Ascending aorta (tissue), 2 donors: ENCODE measurements at regions not wholly inside any gene's neighbourhood (a gene's known extent, or its start where the extent isn't known, plus 50 kb on each side); places are given as distances from the start of the nearest gene placed in this dataset.

Experiments
- DNase-seq, 2 donors: peaks; one replicate each; pipeline ENCODE4 v3.0.0-alpha.2; 2019; ENCODE audit warnings: low spot score in 2 of 2
- H3K27ac ChIP-seq, 2 donors: fragments of 200-600 bp; sonication (generic); one replicate each; pipeline ENCODE4 v1.5.1; 2016 to 2017; ENCODE audit warnings: mild to moderate bottlenecking in 1 of 2
- H3K27me3 ChIP-seq: fragments of 200-600 bp; sonication (generic); one replicate; pipeline ENCODE4 v1.5.1; 2017
- H3K36me3 ChIP-seq, 2 donors: fragments of 200-600 bp; sonication (generic); one replicate each; pipeline ENCODE4 v1.5.1; 2016
- H3K4me1 ChIP-seq, 2 donors: fragments of 200-600 bp; sonication (generic); one replicate each; pipeline ENCODE4 v1.5.1; 2016 to 2017; ENCODE audit warnings: mild to moderate bottlenecking in 1 of 2
- H3K4me3 ChIP-seq, 2 donors: fragments of 200-600 bp; sonication (generic); one replicate each; pipeline ENCODE4 v1.5.1; 2016 to 2017; ENCODE audit warnings: mild to moderate bottlenecking in 1 of 2
- H3K9me3 ChIP-seq, 2 donors: fragments of 200-600 bp; sonication (generic); one replicate each; pipeline ENCODE4 v1.5.1; 2016
- CTCF ChIP-seq, 3 experiments: fragments of 200-600 bp in 2 of 3; fragments of 450-650 bp in 1 of 3; sonication (generic) in 2 of 3; IDR thresholded peaks; one replicate each; pipeline ENCODE4 v1.5.1; 2016 to 2019; ENCODE audit warnings: antibody characterized with exemption in 3 of 3, mild to moderate bottlenecking in 1 of 3, moderate library complexity in 1 of 3
- intact Hi-C: fragments of 100-400 bp; cut with DNase I; formaldehyde crosslinking; loops from one replicate; pipeline ENCODE4 v1.15.1; 2023

- no peak overlapping the region for H3K27ac ChIP-seq
- H3K9me3 ChIP-seq = no peaks in the 10 kb centered on the region
- no peak for DNase-seq
- H3K36me3 ChIP-seq = no peaks in the 10 kb centered on the region
- H3K4me3 ChIP-seq = no peak overlapping the region
- no peaks in the 10 kb centered on the region for H3K4me1 ChIP-seq
- intact Hi-C loops = no loop called here
- no peaks in the 10 kb centered on the region for H3K27me3 ChIP-seq
- no peak for TF ChIP-seq CTCF (IDR thresholded peaks at IDR 0.05)
These were observed 147.7 kb upstream of the DCBLD2 start for GRCh38 chr3:99049164-99049563.

GRCh38 chr3:99041747-99042146 is 140.3 kb upstream of the DCBLD2 start:
- no peaks in the 10 kb centered on the region for H3K36me3 ChIP-seq
- TF ChIP-seq CTCF (IDR thresholded peaks at IDR 0.05) = no peak

GRCh38 chr3:99031778-99032177 is 130.3 kb upstream of the DCBLD2 start:
- Histone ChIP-seq H3K27ac (no peak overlapping the region), H3K9me3 (peaks cover 4 to 11% of the 10 kb centered on the region in 2 donors), H3K4me1 (no peaks in the 10 kb centered on the region), H3K4me3 (no peak overlapping the region), H3K27me3 (no peaks in the 10 kb centered on the region), H3K36me3 (no peaks in the 10 kb centered on the region)
- TF ChIP-seq CTCF (IDR thresholded peaks at IDR 0.05) = no peak
- DNase-seq = no peak
- intact Hi-C loops = no loop called here

More at GRCh38 chr3:99041747-99042146, 140.3 kb upstream of the DCBLD2 start:
- Histone ChIP-seq H3K4me3 (no peak overlapping the region), H3K9me3 (no peaks in the 10 kb centered on the region), H3K27ac (no peak overlapping the region), H3K4me1 (no peaks in the 10 kb centered on the region), H3K27me3 (no peaks in the 10 kb centered on the region)
- DNase-seq = no peak
- intact Hi-C loops = no loop called here

GRCh38 chr3:99023590-99024192 is 122.2 kb upstream of the DCBLD2 start:
- Histone ChIP-seq H3K27me3 (no peaks in the 10 kb centered on the region), H3K27ac (no peak overlapping the region), H3K4me3 (no peak overlapping the region), H3K4me1 (no peaks in the 10 kb centered on the region), H3K9me3 (peaks cover 4 to 12% of the 10 kb centered on the region in 2 donors), H3K36me3 (no peaks in the 10 kb centered on the region)
- TF ChIP-seq CTCF (IDR thresholded peaks at IDR 0.05) = peak; percentile 59 to 68 (median 64)
- intact Hi-C loops = loop anchor here (2.0 to 10.0 kb wide), 6 partner anchors 149 to 725 kb away; partner anchors contain the start of gene COL8A1
- DNase-seq = no peak

GRCh38 chr3:99021466-99021865 is 120.0 kb upstream of the DCBLD2 start:
- H3K27ac ChIP-seq = no peak overlapping the region
- intact Hi-C loops = loop anchor here (5.0 to 10.0 kb wide), 4 partner anchors 233 to 616 kb away; partner anchors contain the start of gene COL8A1
- DNase-seq = no peak
- no peaks in the 10 kb centered on the region for H3K27me3 ChIP-seq
- no peaks in the 10 kb centered on the region for H3K9me3 ChIP-seq
- TF ChIP-seq CTCF (IDR thresholded peaks at IDR 0.05) = no peak
- no peaks in the 10 kb centered on the region for H3K36me3 ChIP-seq
- H3K4me3 ChIP-seq = no peak overlapping the region
- H3K4me1 ChIP-seq = peaks cover 0 to 3% of the 10 kb centered on the region in 2 donors
